GM12891 (cell line): ENCODE measurements at regions not wholly inside any gene's neighbourhood (a gene's known extent, or its start where the extent isn't known, plus 50 kb on each side); places are given as distances from the start of the nearest gene placed in this dataset.

Experiments used
- POLR2A ChIP-seq: IDR thresholded peaks from 2 replicates; pipeline ENCODE4 v1.6.1; 2011; ENCODE audit warnings: low read depth, low read length, control low read depth
- POLR2AphosphoS5 ChIP-seq: IDR thresholded peaks from 2 replicates; pipeline ENCODE4 v1.6.1; 2011; ENCODE audit warnings: low read depth, low read length, control low read depth
- TAF1 ChIP-seq: IDR thresholded peaks from 2 replicates; pipeline ENCODE4 v1.6.1; 2011; ENCODE audit warnings: low read depth, low read length, control low read depth

DNA sequence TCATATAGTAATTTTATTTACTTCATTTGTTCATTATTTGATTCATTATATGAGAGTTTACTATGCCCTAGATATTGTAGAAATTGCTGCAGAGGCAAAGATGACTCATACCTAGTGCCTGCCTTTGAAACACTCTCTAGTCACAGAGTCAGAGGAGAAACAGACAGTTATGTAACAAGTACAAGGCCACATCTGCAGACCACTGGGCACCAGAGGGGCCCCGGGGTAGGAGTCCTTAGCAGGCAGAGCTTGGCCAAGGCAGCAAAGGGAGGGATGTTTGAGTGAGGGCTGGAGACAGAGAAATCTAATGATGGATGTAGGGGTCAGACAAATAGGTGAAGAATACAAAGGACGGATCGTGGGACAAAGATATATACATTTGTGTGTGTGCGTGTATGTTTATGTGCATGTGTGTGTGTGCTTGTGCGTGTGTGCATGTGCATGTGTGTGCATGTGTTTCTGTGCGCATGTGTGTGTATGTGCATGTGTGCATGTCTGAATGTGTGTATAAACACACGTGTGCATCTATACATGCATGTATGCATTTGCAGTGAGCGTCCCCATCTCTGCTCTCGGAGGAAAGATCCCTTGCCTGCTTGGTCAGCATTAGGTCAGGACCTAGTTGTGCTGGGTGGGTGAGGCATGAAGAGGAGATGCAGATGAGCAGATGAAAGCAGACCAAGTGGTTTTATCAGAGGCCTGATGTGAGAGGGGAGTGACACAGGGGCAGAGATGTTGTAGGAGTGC is 170.6 kb upstream of the MYT1L start:
- TF ChIP-seq POLR2A = no peak
- no peak for TF ChIP-seq TAF1
- TF ChIP-seq POLR2AphosphoS5 = no peak
